ENCODE measurements at regions not wholly inside any gene's neighbourhood (a gene's known extent, or its start where the extent isn't known, plus 50 kb on each side); places are given as distances from the start of the nearest gene placed in this dataset.
"Not testable (repeated sequence)": the region's sequence is repeated elsewhere in the genome, so short reads cannot be mapped to it uniquely, and the experiment has no call there.

GRCh38 chrX:25810202-25810601 lies 327.9 kb upstream of the MAGEB18 start:
- DNase-seq (ENCODE audit: extremely low read depth, low read depth): no peak

GRCh38 chrX:25819879-25820278 lies 318.3 kb upstream of the MAGEB18 start:
- no peak for DNase-seq (ENCODE audit: extremely low read depth, low read depth)

GRCh38 chrX:25851141-25851540 lies 287.0 kb upstream of the MAGEB18 start:
- DNase-seq (ENCODE audit: extremely low read depth, low read depth): no peak

- no peak for DNase-seq (ENCODE audit: extremely low read depth, low read depth)
These were observed 285.1 kb upstream of the MAGEB18 start for GRCh38 chrX:25853002-25853479.

GRCh38 chrX:25858273-25858880 lies 279.8 kb upstream of the MAGEB18 start:
- DNase-seq (ENCODE audit: extremely low read depth, low read depth): no peak

GRCh38 chrX:25860322-25860721 lies 277.8 kb upstream of the MAGEB18 start:
- DNase-seq (ENCODE audit: extremely low read depth, low read depth): no peak

- no peak for DNase-seq (ENCODE audit: extremely low read depth, low read depth)
These were observed 268.4 kb upstream of the MAGEB18 start for GRCh38 chrX:25869761-25870160.

- DNase-seq (ENCODE audit: extremely low read depth, low read depth): no peak
These were observed 265.4 kb upstream of the MAGEB18 start for GRCh38 chrX:25872786-25873185.

GRCh38 chrX:25873196-25873595 lies 264.9 kb upstream of the MAGEB18 start:
- DNase-seq (ENCODE audit: extremely low read depth, low read depth): peak; percentile 38

GRCh38 chrX:25878806-25879205 lies 259.3 kb upstream of the MAGEB18 start:
- DNase-seq (ENCODE audit: extremely low read depth, low read depth): no peak

GRCh38 chrX:25882503-25882902 lies 255.6 kb upstream of the MAGEB18 start:
- not testable (repeated sequence) for DNase-seq (ENCODE audit: extremely low read depth, low read depth)

- no peak for DNase-seq (ENCODE audit: extremely low read depth, low read depth)
These were observed 240.4 kb upstream of the MAGEB18 start for GRCh38 chrX:25897758-25898157.

- not testable (repeated sequence) for DNase-seq (ENCODE audit: extremely low read depth, low read depth)
These were observed 232.4 kb upstream of the MAGEB18 start for GRCh38 chrX:25905728-25906127.

GRCh38 chrX:25925946-25926345 lies 212.2 kb upstream of the MAGEB18 start:
- no peak for DNase-seq (ENCODE audit: extremely low read depth, low read depth)

- no peak for DNase-seq (ENCODE audit: extremely low read depth, low read depth)
These were observed 209.8 kb upstream of the MAGEB18 start for GRCh38 chrX:25928316-25928715.

- no peak for DNase-seq (ENCODE audit: extremely low read depth, low read depth)
These were observed 197.1 kb upstream of the MAGEB18 start for GRCh38 chrX:25941087-25941486.

- no peak for DNase-seq (ENCODE audit: extremely low read depth, low read depth)
These were observed 196.4 kb upstream of the MAGEB18 start for GRCh38 chrX:25941559-25942250.

GRCh38 chrX:25968920-25969319 lies 169.2 kb upstream of the MAGEB18 start:
- peak; percentile 9 for DNase-seq (ENCODE audit: extremely low read depth, low read depth)

GRCh38 chrX:25976683-25977310 lies 161.3 kb upstream of the MAGEB18 start:
- DNase-seq (ENCODE audit: extremely low read depth, low read depth): no peak

GRCh38 chrX:25998687-25999086 lies 139.5 kb upstream of the MAGEB18 start:
- no peak for DNase-seq (ENCODE audit: extremely low read depth, low read depth)

GRCh38 chrX:26007462-26007861 lies 130.7 kb upstream of the MAGEB18 start:
- DNase-seq (ENCODE audit: extremely low read depth, low read depth): no peak

GRCh38 chrX:26008042-26008441 lies 130.1 kb upstream of the MAGEB18 start:
- no peak for DNase-seq (ENCODE audit: extremely low read depth, low read depth)

Data from NCI-H460 (cell line).